Uterus (tissue), 3 donors: ENCODE measurements at regions not wholly inside any gene's neighbourhood (a gene's known extent, or its start where the extent isn't known, plus 50 kb on each side); places are given as distances from the start of the nearest gene placed in this dataset.

Experiments used
- DNase-seq, 2 donors: peaks; one replicate each; pipeline ENCODE4 v3.0.0-alpha.2; 2019 to 2020
- H3K27ac ChIP-seq, 2 donors: fragments of 200-600 bp; sonication (generic); 1 replicate in 1 of 2; 2 replicates in 1 of 2; pipeline ENCODE4 v1.5.1; 2016 to 2018
- H3K27me3 ChIP-seq, 2 donors: fragments of 200-600 bp; sonication (generic); one replicate each; pipeline ENCODE4 v1.5.1; 2018 to 2019; ENCODE audit warnings: control low read depth in 1 of 2
- H3K36me3 ChIP-seq, 2 donors: fragments of 200-600 bp; sonication (generic); one replicate each; pipeline ENCODE4 v1.5.1; 2019; ENCODE audit warnings: control low read depth in 1 of 2
- H3K4me1 ChIP-seq, 2 donors: fragments of 200-600 bp; sonication (generic); one replicate each; pipeline ENCODE4 v1.5.1; 2018 to 2019; ENCODE audit warnings: control low read depth in 1 of 2
- H3K4me3 ChIP-seq, 2 donors: fragments of 200-600 bp; sonication (generic); 1 replicate in 1 of 2; 2 replicates in 1 of 2; pipeline ENCODE4 v1.5.1; 2018 to 2019; ENCODE audit warnings: mild to moderate bottlenecking in 1 of 2
- H3K9me3 ChIP-seq, 2 donors: fragments of 200-600 bp; sonication (generic); one replicate each; pipeline ENCODE4 v1.5.1; 2019; ENCODE audit warnings: control low read depth in 1 of 2
- POLR2A ChIP-seq, 2 donors: fragments of 450-650 bp; IDR thresholded peaks; one replicate each; pipeline ENCODE4 v1.6.1; 2016; ENCODE audit warnings: antibody characterized with exemption in 2 of 2, mild to moderate bottlenecking in 1 of 2, moderate library complexity in 1 of 2
- intact Hi-C: fragments of 100-400 bp; cut with DNase I; formaldehyde crosslinking; loops from one replicate; pipeline ENCODE4 v1.15.1; 2023; ENCODE audit warnings: low total_unique reads
- TF ChIP-seq, protein P1 (sequence below), 4 experiments: fragments of 200-600 bp in 2 of 4; fragments of 450-650 bp in 2 of 4; sonication (generic) in 2 of 4; IDR thresholded peaks; one replicate each; pipeline ENCODE4 v1.5.1; 2016 to 2019; ENCODE audit warnings: antibody characterized with exemption in 4 of 4, mild to moderate bottlenecking in 2 of 4, moderate library complexity in 1 of 4
- donor health status: DM: yes; HTN: yes; CAD: no.

DNA sequence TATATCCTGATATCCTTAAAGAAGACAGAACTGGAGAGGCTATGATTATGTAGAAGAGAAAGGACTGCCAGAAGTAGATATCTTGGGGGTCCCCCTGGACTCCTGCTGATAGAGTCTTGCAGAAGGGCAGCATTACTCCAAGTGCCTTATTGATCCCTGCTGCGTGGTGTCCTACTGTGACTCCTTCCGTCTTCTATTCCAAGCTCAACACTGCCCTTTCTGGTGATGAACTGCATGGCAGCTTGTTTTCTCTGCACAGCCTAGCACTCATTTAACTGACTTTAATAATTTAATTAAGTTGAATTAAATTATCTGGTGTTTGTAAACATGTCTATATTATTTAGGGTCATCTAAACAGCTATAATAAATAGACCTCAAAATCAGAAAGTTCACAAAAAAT lies 194.1 kb upstream of the DSEL start:
- intact Hi-C loops: no loop called here
- no peaks in the 10 kb centered on the region for H3K36me3 ChIP-seq
- no peaks in the 10 kb centered on the region for H3K27me3 ChIP-seq
- no peaks in the 10 kb centered on the region for H3K9me3 ChIP-seq
- no peak for TF ChIP-seq POLR2A (IDR thresholded peaks at IDR 0.05)
- TF ChIP-seq, protein P1, sequence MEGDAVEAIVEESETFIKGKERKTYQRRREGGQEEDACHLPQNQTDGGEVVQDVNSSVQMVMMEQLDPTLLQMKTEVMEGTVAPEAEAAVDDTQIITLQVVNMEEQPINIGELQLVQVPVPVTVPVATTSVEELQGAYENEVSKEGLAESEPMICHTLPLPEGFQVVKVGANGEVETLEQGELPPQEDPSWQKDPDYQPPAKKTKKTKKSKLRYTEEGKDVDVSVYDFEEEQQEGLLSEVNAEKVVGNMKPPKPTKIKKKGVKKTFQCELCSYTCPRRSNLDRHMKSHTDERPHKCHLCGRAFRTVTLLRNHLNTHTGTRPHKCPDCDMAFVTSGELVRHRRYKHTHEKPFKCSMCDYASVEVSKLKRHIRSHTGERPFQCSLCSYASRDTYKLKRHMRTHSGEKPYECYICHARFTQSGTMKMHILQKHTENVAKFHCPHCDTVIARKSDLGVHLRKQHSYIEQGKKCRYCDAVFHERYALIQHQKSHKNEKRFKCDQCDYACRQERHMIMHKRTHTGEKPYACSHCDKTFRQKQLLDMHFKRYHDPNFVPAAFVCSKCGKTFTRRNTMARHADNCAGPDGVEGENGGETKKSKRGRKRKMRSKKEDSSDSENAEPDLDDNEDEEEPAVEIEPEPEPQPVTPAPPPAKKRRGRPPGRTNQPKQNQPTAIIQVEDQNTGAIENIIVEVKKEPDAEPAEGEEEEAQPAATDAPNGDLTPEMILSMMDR (IDR thresholded peaks at IDR 0.05): no peak
- H3K27ac ChIP-seq: no peak overlapping the region
- H3K4me3 ChIP-seq: no peak overlapping the region
- no peaks in the 10 kb centered on the region for H3K4me1 ChIP-seq
- no peak for DNase-seq

DNA sequence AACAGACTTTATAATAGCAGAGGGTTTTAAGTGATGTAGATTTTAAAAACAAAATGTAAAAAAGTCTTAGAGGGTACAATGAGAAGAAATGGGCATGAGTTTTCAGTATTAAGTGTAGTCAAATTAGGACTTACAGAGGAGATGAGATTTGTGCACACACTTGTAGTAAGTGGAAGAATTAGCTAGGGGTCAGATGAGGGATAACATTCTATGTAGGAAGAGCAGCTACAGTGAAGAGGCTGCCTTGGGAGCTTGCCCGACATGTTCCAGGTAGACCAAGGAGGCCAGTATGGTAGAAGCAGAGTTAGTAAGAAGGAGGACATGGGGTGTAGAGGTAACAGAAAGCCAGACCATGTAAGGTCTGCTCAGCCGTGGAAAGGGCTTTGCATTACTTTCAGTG lies 189.2 kb upstream of the DSEL start:
- no peak for TF ChIP-seq POLR2A (IDR thresholded peaks at IDR 0.05)
- TF ChIP-seq, protein P1 (IDR thresholded peaks at IDR 0.05): no peak
- no peaks in the 10 kb centered on the region for H3K27me3 ChIP-seq
- DNase-seq: no peak
- H3K4me3 ChIP-seq: no peak overlapping the region
- no peaks in the 10 kb centered on the region for H3K4me1 ChIP-seq
- no peaks in the 10 kb centered on the region for H3K9me3 ChIP-seq
- intact Hi-C loops: no loop called here
- no peaks in the 10 kb centered on the region for H3K36me3 ChIP-seq
- no peak overlapping the region for H3K27ac ChIP-seq

DNA sequence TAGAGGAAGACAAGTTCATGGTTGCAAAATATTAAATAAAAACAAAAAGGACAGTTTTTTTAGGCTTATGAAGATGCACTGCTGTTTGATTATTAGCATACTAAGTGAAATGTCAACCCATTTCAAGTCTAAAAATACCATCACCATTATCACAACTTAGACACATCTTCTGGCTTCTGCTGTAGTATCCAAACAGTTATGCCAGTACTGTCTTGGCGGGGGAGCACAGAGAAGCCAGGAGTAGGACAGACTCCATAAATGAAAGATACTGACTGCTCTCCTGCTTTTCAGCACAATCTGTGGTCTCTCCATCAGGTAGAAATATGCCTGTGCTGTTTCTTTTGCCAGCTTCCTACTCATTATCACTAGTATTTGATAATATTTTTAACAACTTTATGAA lies 179.2 kb upstream of the DSEL start:
- no peak for DNase-seq
- H3K27ac ChIP-seq: no peak overlapping the region
- H3K4me3 ChIP-seq: no peak overlapping the region
- H3K27me3 ChIP-seq: no peaks in the 10 kb centered on the region
- H3K4me1 ChIP-seq: no peaks in the 10 kb centered on the region
- H3K36me3 ChIP-seq: no peaks in the 10 kb centered on the region
- TF ChIP-seq, protein P1 (IDR thresholded peaks at IDR 0.05): no peak
- TF ChIP-seq POLR2A (IDR thresholded peaks at IDR 0.05): no peak
- no peaks in the 10 kb centered on the region for H3K9me3 ChIP-seq
- intact Hi-C loops: no loop called here

DNA sequence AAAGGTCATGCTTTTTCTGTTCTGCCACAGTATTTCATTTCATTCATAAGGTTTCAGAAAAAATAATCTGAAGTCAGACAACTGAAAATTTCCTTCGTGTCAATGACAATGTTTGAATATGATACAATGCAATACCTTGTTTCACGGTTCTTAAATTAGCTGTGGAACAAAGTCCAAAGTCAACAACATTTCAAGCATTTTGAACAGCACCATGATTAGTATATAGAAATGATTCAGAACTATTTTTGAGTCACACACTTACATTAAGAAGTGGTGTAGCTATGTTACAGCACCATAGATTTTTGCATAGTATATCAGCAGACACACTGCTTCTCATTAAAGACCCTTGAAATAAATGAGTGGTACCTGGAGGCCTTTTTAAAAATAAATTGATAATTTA lies 178.3 kb upstream of the DSEL start:
- Histone ChIP-seq H3K27me3 (no peaks in the 10 kb centered on the region), H3K4me1 (no peaks in the 10 kb centered on the region), H3K4me3 (no peak overlapping the region), H3K27ac (no peak overlapping the region), H3K36me3 (no peaks in the 10 kb centered on the region), H3K9me3 (no peaks in the 10 kb centered on the region)
- no peak for TF ChIP-seq POLR2A (IDR thresholded peaks at IDR 0.05)
- TF ChIP-seq, protein P1 (IDR thresholded peaks at IDR 0.05): no peak
- intact Hi-C loops: no loop called here
- DNase-seq: no peak

DNA sequence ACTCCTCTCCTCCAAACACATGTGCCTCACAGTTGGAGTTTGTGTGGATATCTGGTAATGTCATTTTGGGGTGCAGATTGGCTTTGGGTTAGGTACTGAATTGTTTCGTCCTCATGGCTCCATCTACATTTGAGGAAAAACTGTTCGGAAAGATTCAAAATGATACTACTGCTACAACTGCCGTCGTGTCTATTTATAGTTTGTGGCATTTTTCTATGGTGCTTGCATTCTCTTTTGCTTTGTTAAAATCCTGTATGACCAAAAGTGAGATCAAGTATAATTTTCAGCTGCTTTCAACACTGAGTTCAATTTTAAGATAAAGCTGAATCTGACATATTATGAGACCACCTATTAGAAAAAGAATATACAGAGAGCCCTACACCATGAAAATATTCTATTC lies 176.3 kb upstream of the DSEL start:
- H3K27ac ChIP-seq: no peak overlapping the region
- no peak for TF ChIP-seq POLR2A (IDR thresholded peaks at IDR 0.05)
- TF ChIP-seq, protein P1 (IDR thresholded peaks at IDR 0.05): no peak
- no peaks in the 10 kb centered on the region for H3K27me3 ChIP-seq
- H3K9me3 ChIP-seq: no peaks in the 10 kb centered on the region
- no peak for DNase-seq
- no peaks in the 10 kb centered on the region for H3K4me1 ChIP-seq
- H3K4me3 ChIP-seq: no peak overlapping the region
- H3K36me3 ChIP-seq: no peaks in the 10 kb centered on the region
- intact Hi-C loops: no loop called here
